ENCODE measurements at regions not wholly inside any gene's neighbourhood (a gene's known extent, or its start where the extent isn't known, plus 50 kb on each side); places are given as distances from the start of the nearest gene placed in this dataset.
A peak's percentile ranks its signal among the peaks of the same experiment; 100 is the strongest.

- TF ChIP-seq EZH2 (IDR thresholded peaks at IDR 0.05) = no peak
- TF ChIP-seq CTCF (IDR thresholded peaks at IDR 0.05) = no peak
- TF ChIP-seq EZH2phosphoT487 (IDR thresholded peaks at IDR 0.05) = no peak
- no peak overlapping the region for H3K9ac ChIP-seq
- no peak overlapping the region for H2AFZ ChIP-seq (replicated peaks)
- Mint-ChIP-seq H3K27me3 (ENCODE audit: insufficient read depth, low read depth) (no peaks in the 10 kb centered on the region), H3K4me1 (no peaks in the 10 kb centered on the region), H3K27ac (no peak overlapping the region), H3K4me3 (no peak overlapping the region), H3K36me3 (no peaks in the 10 kb centered on the region), H3K9me3 (peaks cover under 1% of the 10 kb centered on the region)
- H3K79me2 ChIP-seq (ENCODE audit: low read depth) = no peaks in the 10 kb centered on the region
- no peaks in the 10 kb centered on the region for H3K9me3 ChIP-seq (ENCODE audit: low read depth)
- H3K4me2 ChIP-seq = no peak overlapping the region
- no peaks in the 10 kb centered on the region for H3K27me3 ChIP-seq
- H3K4me1 ChIP-seq = no peaks in the 10 kb centered on the region
- no peaks in the 10 kb centered on the region for H4K20me1 ChIP-seq (ENCODE audit: low read depth)
- no peak for DNase-seq (ENCODE audit: low spot score)
- H3K36me3 ChIP-seq = no peaks in the 10 kb centered on the region
- no peaks in the 10 kb centered on the region for H3F3A ChIP-seq (ENCODE audit: low read depth)
- H3K27ac ChIP-seq = no peak overlapping the region
- no peak overlapping the region for H3K4me3 ChIP-seq
These were observed 68.9 kb upstream of the RNF180 start for GRCh38 chr5:64096771-64097170.

DNA sequence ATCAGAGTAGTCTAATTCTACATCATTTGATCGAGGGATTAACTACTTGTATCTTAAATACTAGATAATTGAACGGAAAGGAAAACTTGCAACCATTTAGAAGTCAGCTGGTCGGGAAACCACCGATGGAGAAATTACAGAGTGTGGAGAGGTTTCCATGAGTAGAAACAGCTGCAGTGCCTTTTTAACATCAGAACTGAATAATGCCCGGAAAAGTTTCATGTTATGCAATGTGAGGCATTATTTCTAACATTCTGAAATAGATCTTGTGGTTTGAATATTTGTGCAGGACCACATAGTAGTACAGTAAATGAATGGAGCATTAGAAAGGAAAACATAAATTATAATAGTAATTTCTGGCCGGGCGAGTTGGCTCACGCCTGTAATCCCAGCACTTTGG is 88.1 kb upstream of the RNF180 start:
- H3K27ac Mint-ChIP-seq = no peak overlapping the region
- no peak overlapping the region for H3K4me3 Mint-ChIP-seq
- Histone ChIP-seq H2AFZ (replicated peaks) (no peak overlapping the region), H3K27me3 (no peaks in the 10 kb centered on the region), H3K79me2 (ENCODE audit: low read depth) (no peaks in the 10 kb centered on the region), H3K4me3 (no peak overlapping the region), H3K9me3 (ENCODE audit: low read depth) (no peaks in the 10 kb centered on the region), H3F3A (ENCODE audit: low read depth) (no peaks in the 10 kb centered on the region), H3K9ac (no peak overlapping the region), H4K20me1 (ENCODE audit: low read depth) (no peaks in the 10 kb centered on the region), H3K27ac (no peak overlapping the region), H3K4me1 (no peaks in the 10 kb centered on the region), H3K4me2 (no peak overlapping the region), H3K36me3 (no peaks in the 10 kb centered on the region)
- TF ChIP-seq EZH2 (IDR thresholded peaks at IDR 0.05) = no peak
- no peaks in the 10 kb centered on the region for H3K9me3 Mint-ChIP-seq
- no peaks in the 10 kb centered on the region for H3K27me3 Mint-ChIP-seq (ENCODE audit: insufficient read depth, low read depth)
- no peaks in the 10 kb centered on the region for H3K4me1 Mint-ChIP-seq
- no peak for DNase-seq (ENCODE audit: low spot score)
- no peaks in the 10 kb centered on the region for H3K36me3 Mint-ChIP-seq

- Histone ChIP-seq H4K20me1 (ENCODE audit: low read depth) (no peaks in the 10 kb centered on the region), H3K27ac (no peak overlapping the region), H3K9ac (no peak overlapping the region), H2AFZ (replicated peaks) (no peak overlapping the region), H3K4me2 (no peak overlapping the region), H3K4me1 (no peaks in the 10 kb centered on the region), H3F3A (ENCODE audit: low read depth) (no peaks in the 10 kb centered on the region), H3K36me3 (no peaks in the 10 kb centered on the region), H3K79me2 (ENCODE audit: low read depth) (no peaks in the 10 kb centered on the region), H3K9me3 (ENCODE audit: low read depth) (no peaks in the 10 kb centered on the region), H3K27me3 (no peaks in the 10 kb centered on the region), H3K4me3 (no peak overlapping the region)
- DNase-seq (ENCODE audit: low spot score) = peak; percentile 62
- no peaks in the 10 kb centered on the region for H3K9me3 Mint-ChIP-seq
- no peaks in the 10 kb centered on the region for H3K27me3 Mint-ChIP-seq (ENCODE audit: insufficient read depth, low read depth)
- TF ChIP-seq CTCF (IDR thresholded peaks at IDR 0.05) (peak; percentile 71), EZH2 (IDR thresholded peaks at IDR 0.05) (no peak)
- no peak overlapping the region for H3K4me3 Mint-ChIP-seq
- no peaks in the 10 kb centered on the region for H3K36me3 Mint-ChIP-seq
- H3K27ac Mint-ChIP-seq = no peak overlapping the region
- H3K4me1 Mint-ChIP-seq = no peaks in the 10 kb centered on the region
These were observed 91.1 kb upstream of the RNF180 start for GRCh38 chr5:64074533-64074932.

- no peaks in the 10 kb centered on the region for H3K4me1 Mint-ChIP-seq
- Histone ChIP-seq H3K9me3 (ENCODE audit: low read depth) (no peaks in the 10 kb centered on the region), H2AFZ (replicated peaks) (no peak overlapping the region), H3F3A (ENCODE audit: low read depth) (no peaks in the 10 kb centered on the region), H3K79me2 (ENCODE audit: low read depth) (no peaks in the 10 kb centered on the region), H3K4me3 (no peak overlapping the region), H3K4me2 (no peak overlapping the region), H3K4me1 (no peaks in the 10 kb centered on the region), H3K27me3 (no peaks in the 10 kb centered on the region), H3K9ac (no peak overlapping the region), H3K36me3 (no peaks in the 10 kb centered on the region), H4K20me1 (ENCODE audit: low read depth) (no peaks in the 10 kb centered on the region), H3K27ac (no peak overlapping the region)
- DNase-seq (ENCODE audit: low spot score) = no peak
- H3K36me3 Mint-ChIP-seq = no peaks in the 10 kb centered on the region
- TF ChIP-seq CTCF (IDR thresholded peaks at IDR 0.05) (no peak), EZH2phosphoT487 (IDR thresholded peaks at IDR 0.05) (no peak), EZH2 (IDR thresholded peaks at IDR 0.05) (no peak)
- no peaks in the 10 kb centered on the region for H3K27me3 Mint-ChIP-seq (ENCODE audit: insufficient read depth, low read depth)
- H3K27ac Mint-ChIP-seq = no peak overlapping the region
- no peak overlapping the region for H3K4me3 Mint-ChIP-seq
- H3K9me3 Mint-ChIP-seq = peaks cover 7% of the 10 kb centered on the region
These were observed 96.2 kb upstream of the RNF180 start for GRCh38 chr5:64069486-64069885.

Measured in neural progenitor cell (in vitro differentiated cells).